GM19397 (cell line): ENCODE measurements at regions not wholly inside any gene's neighbourhood (a gene's known extent, or its start where the extent isn't known, plus 50 kb on each side); places are given as distances from the start of the nearest gene placed in this dataset.

Source experiments
- ATAC-seq: cut with Tn5 transposase; IDR thresholded peaks from one replicate; pipeline ENCODE4 v1.9.1; 2021; ENCODE audit warnings: mild to moderate bottlenecking, moderate library complexity; ENCODE audit not compliant: unreplicated experiment

GRCh38 chr3:116927918-116928317 lies 218.3 kb downstream of the TUSC7 start:
- no peak for ATAC-seq

- ATAC-seq = no peak
Measured at GRCh38 chr3:116929505-116930222, 220.1 kb downstream of the TUSC7 start.

- ATAC-seq = no peak
Measured at GRCh38 chr3:116930786-116931185, 221.2 kb downstream of the TUSC7 start.

- ATAC-seq = no peak
Measured at GRCh38 chr3:116939091-116939490, 229.5 kb downstream of the TUSC7 start.

GRCh38 chr3:116939550-116939949 lies 230.0 kb downstream of the TUSC7 start:
- no peak for ATAC-seq

- no peak for ATAC-seq
Measured at GRCh38 chr3:116940719-116941118, 231.1 kb downstream of the TUSC7 start.

- no peak for ATAC-seq
Measured at GRCh38 chr3:116946376-116946775, 236.8 kb downstream of the TUSC7 start.

GRCh38 chr3:116947148-116947547 lies 237.6 kb downstream of the TUSC7 start:
- ATAC-seq = no peak

GRCh38 chr3:116947809-116948208 lies 238.2 kb downstream of the TUSC7 start:
- ATAC-seq = no peak

- ATAC-seq = no peak
Measured at GRCh38 chr3:116950301-116951055, 240.9 kb downstream of the TUSC7 start.

GRCh38 chr3:116951610-116952009 lies 242.0 kb downstream of the TUSC7 start:
- ATAC-seq = no peak

- ATAC-seq = no peak
Measured at GRCh38 chr3:116958291-116958690, 248.7 kb downstream of the TUSC7 start.

GRCh38 chr3:116961106-116961505 lies 251.5 kb downstream of the TUSC7 start:
- no peak for ATAC-seq

GRCh38 chr3:116963802-116964201 lies 254.2 kb downstream of the TUSC7 start:
- no peak for ATAC-seq

GRCh38 chr3:116966649-116967048 lies 257.1 kb downstream of the TUSC7 start:
- no peak for ATAC-seq

GRCh38 chr3:116969135-116969534 lies 259.6 kb downstream of the TUSC7 start:
- ATAC-seq = no peak

- no peak for ATAC-seq
Measured at GRCh38 chr3:116969646-116970045, 260.1 kb downstream of the TUSC7 start.

- ATAC-seq = no peak
Measured at GRCh38 chr3:116971531-116971930, 262.0 kb downstream of the TUSC7 start.

- no peak for ATAC-seq
Measured at GRCh38 chr3:116974702-116975101, 265.1 kb downstream of the TUSC7 start.

- ATAC-seq = no peak
Measured at GRCh38 chr3:116977441-116977840, 267.9 kb downstream of the TUSC7 start.

- no peak for ATAC-seq
Measured at GRCh38 chr3:116980099-116980498, 270.5 kb downstream of the TUSC7 start.

- no peak for ATAC-seq
Measured at GRCh38 chr3:116981089-116981488, 271.5 kb downstream of the TUSC7 start.
